Mesenchymal stem cell (in vitro differentiated cells and primary cell): ENCODE measurements at regions not wholly inside any gene's neighbourhood (a gene's known extent, or its start where the extent isn't known, plus 50 kb on each side); places are given as distances from the start of the nearest gene placed in this dataset.
"Not testable (repeated sequence)": the region's sequence is repeated elsewhere in the genome, so short reads cannot be mapped to it uniquely, and the experiment has no call there.

Source experiments
- DNase-seq: peaks from one replicate; pipeline ENCODE4 v3.0.0-alpha.2; 2013
- H2AFZ ChIP-seq: one replicate; pipeline ENCODE4 v1.6.1; 2013; ENCODE audit warnings: low read depth, mild to moderate bottlenecking, control low read depth, inconsistent platforms, low read length, moderate library complexity
- H2AK5ac ChIP-seq: 2 replicates; pipeline ENCODE4 v1.6.1; 2013; ENCODE audit warnings: low read length, moderate library complexity, mild to moderate bottlenecking, inconsistent platforms; ENCODE audit not compliant: severe bottlenecking
- H2BK120ac ChIP-seq: one replicate; pipeline ENCODE4 v1.6.1; 2013; ENCODE audit warnings: low read depth, mild to moderate bottlenecking, inconsistent platforms, low read length, moderate library complexity
- H2BK12ac ChIP-seq, 2 experiments: one replicate each; pipeline ENCODE4 v1.6.1; 2013; ENCODE audit warnings: inconsistent platforms in 2 of 2, low read length in 2 of 2, mild to moderate bottlenecking in 2 of 2, moderate library complexity in 2 of 2, control low read depth in 1 of 2
- H2BK15ac ChIP-seq: one replicate; pipeline ENCODE4 v1.6.1; 2013; ENCODE audit warnings: mild to moderate bottlenecking, low read depth, inconsistent platforms; ENCODE audit not compliant: poor library complexity, severe bottlenecking
- H2BK5ac ChIP-seq: 2 replicates; pipeline ENCODE4 v1.6.1; 2013; ENCODE audit warnings: low read depth, mild to moderate bottlenecking, low read length, control low read depth, inconsistent platforms; ENCODE audit not compliant: poor library complexity, severe bottlenecking
- H3K14ac ChIP-seq, 2 experiments: one replicate each; pipeline ENCODE4 v1.6.1; 2013; ENCODE audit warnings: inconsistent platforms in 2 of 2, low read length in 2 of 2, control low read depth in 1 of 2, mild to moderate bottlenecking in 1 of 2, moderate library complexity in 1 of 2
- H3K18ac ChIP-seq, 2 experiments: one replicate each; pipeline ENCODE4 v1.6.1; 2013; ENCODE audit warnings: inconsistent platforms in 2 of 2, low read length in 2 of 2, control low read depth in 1 of 2, low read depth in 1 of 2, mild to moderate bottlenecking in 1 of 2
- H3K23ac ChIP-seq, 2 experiments: one replicate each; pipeline ENCODE4 v1.6.1; 2013; ENCODE audit warnings: inconsistent platforms in 2 of 2, low read length in 2 of 2, mild to moderate bottlenecking in 2 of 2, moderate library complexity in 2 of 2, control low read depth in 1 of 2
- H3K27ac ChIP-seq: 2 replicates; pipeline ENCODE4 v1.5.1; 2013; ENCODE audit warnings: mild to moderate bottlenecking, moderate library complexity, low read length, control low read depth, inconsistent platforms; ENCODE audit not compliant: poor library complexity, severe bottlenecking
- H3K27me3 ChIP-seq, 2 experiments: 2 replicates each; pipeline versions ENCODE4 v1.6.1 to v1.7.0; 2013; ENCODE audit warnings: low read length in 2 of 2, mild to moderate bottlenecking in 2 of 2, moderate library complexity in 2 of 2, control low read depth in 1 of 2, inconsistent platforms in 1 of 2; ENCODE audit not compliant: control insufficient read depth in 1 of 2, insufficient read depth in 1 of 2
- H3K36me3 ChIP-seq, 2 experiments: 2 replicates each; pipeline versions ENCODE4 v1.6.1 to v1.7.0; 2013; ENCODE audit warnings: low read length in 2 of 2, control low read depth in 1 of 2, inconsistent platforms in 1 of 2, low read depth in 1 of 2, mild to moderate bottlenecking in 1 of 2; ENCODE audit not compliant: insufficient read depth in 2 of 2, control insufficient read depth in 1 of 2
- H3K4ac ChIP-seq, 2 experiments: one replicate each; pipeline ENCODE4 v1.6.1; 2013; ENCODE audit warnings: inconsistent platforms in 2 of 2, low read length in 2 of 2, mild to moderate bottlenecking in 2 of 2, moderate library complexity in 2 of 2, control low read depth in 1 of 2, low read depth in 1 of 2
- H3K4me1 ChIP-seq: 2 replicates; pipeline ENCODE4 v1.6.1; 2013; ENCODE audit warnings: low read depth, low read length, control low read depth; ENCODE audit not compliant: control insufficient read depth, insufficient read depth
- H3K4me2 ChIP-seq: 2 replicates; pipeline ENCODE4 v1.6.1; 2013; ENCODE audit warnings: low read length, mild to moderate bottlenecking, inconsistent platforms; ENCODE audit not compliant: poor library complexity, severe bottlenecking
- H3K4me3 ChIP-seq, 2 experiments: 2 replicates each; pipeline versions ENCODE4 v1.5.1 to v1.7.0; 2013; ENCODE audit warnings: low read length in 2 of 2, mild to moderate bottlenecking in 2 of 2, control low read depth in 1 of 2, low read depth in 1 of 2; ENCODE audit not compliant: insufficient read depth in 1 of 2
- H3K79me1 ChIP-seq: replicated peaks from 2 replicates; pipeline ENCODE4 v1.6.1; 2013; ENCODE audit warnings: mild to moderate bottlenecking, control low read depth, low read length, inconsistent platforms; ENCODE audit not compliant: poor library complexity, severe bottlenecking
- H3K9ac ChIP-seq: 2 replicates; pipeline ENCODE4 v1.7.0; 2013; ENCODE audit warnings: mild to moderate bottlenecking, low read length, moderate library complexity
- H3K9me3 ChIP-seq: 2 replicates; pipeline ENCODE4 v1.7.0; 2013; ENCODE audit warnings: mild to moderate bottlenecking, low read length; ENCODE audit not compliant: control insufficient read depth
- H4K8ac ChIP-seq: one replicate; pipeline ENCODE4 v1.6.1; 2013; ENCODE audit warnings: inconsistent platforms, mild to moderate bottlenecking, low read length, moderate library complexity
- H4K91ac ChIP-seq: one replicate; pipeline ENCODE4 v1.6.1; 2013; ENCODE audit warnings: mild to moderate bottlenecking, low read length, inconsistent platforms
- WGBS: methylation state at CpG from one replicate; pipeline ENCODE4 v1.1.7; 2013; ENCODE audit warnings: mixed read lengths; 5-methylcytosine and 5-hydroxymethylcytosine counted together

GRCh38 chr7:153407291-153408046 is 644.7 kb upstream of the DPP6 start:
- no peak overlapping the region for H2BK5ac ChIP-seq
- H3K9me3 ChIP-seq, result peaks cover 23% of the 10 kb centered on the region
- no peak overlapping the region for H2AFZ ChIP-seq
- no peak overlapping the region for H3K23ac ChIP-seq
- no peak overlapping the region for H3K18ac ChIP-seq
- H3K4me3 ChIP-seq, result no peak overlapping the region
- no peak overlapping the region for H3K9ac ChIP-seq
- H3K27ac ChIP-seq, result no peak overlapping the region
- H2BK12ac ChIP-seq, result no peak overlapping the region
- no peak for DNase-seq
- H3K79me1 ChIP-seq, result no peaks in the 10 kb centered on the region
- no peaks in the 10 kb centered on the region for H3K4me1 ChIP-seq
- H3K14ac ChIP-seq, result no peak overlapping the region
- H3K27me3 ChIP-seq, result no peaks in the 10 kb centered on the region
- no peaks in the 10 kb centered on the region for H3K36me3 ChIP-seq
- 57% methylated on average over 3 of the region's 4 CpGs for WGBS
- H2BK120ac ChIP-seq, result no peak overlapping the region
- no peak overlapping the region for H4K8ac ChIP-seq
- H3K4ac ChIP-seq, result no peak overlapping the region
- H2AK5ac ChIP-seq, result no peak overlapping the region
- no peak overlapping the region for H3K4me2 ChIP-seq
- no peak overlapping the region for H4K91ac ChIP-seq
- H2BK15ac ChIP-seq, result no peak overlapping the region

GRCh38 chr7:153408360-153409335 is 643.5 kb upstream of the DPP6 start:
- Histone ChIP-seq H3K4me3 (no peak overlapping the region), H2AFZ (no peak overlapping the region), H3K79me1 (no peaks in the 10 kb centered on the region), H3K23ac (no peak overlapping the region), H3K18ac (no peak overlapping the region), H2BK120ac (no peak overlapping the region), H3K4ac (no peak overlapping the region), H2BK12ac (no peak overlapping the region), H2AK5ac (no peak overlapping the region), H3K4me1 (no peaks in the 10 kb centered on the region), H2BK5ac (peak overlapping the region; percentile 31), H3K9ac (no peak overlapping the region), H3K27ac (no peak overlapping the region), H3K14ac (no peak overlapping the region), H3K9me3 (peaks cover 22% of the 10 kb centered on the region), H4K8ac (no peak overlapping the region), H4K91ac (no peak overlapping the region), H3K36me3 (no peaks in the 10 kb centered on the region), H3K4me2 (no peak overlapping the region), H2BK15ac (no peak overlapping the region), H3K27me3 (no peaks in the 10 kb centered on the region)
- no peak for DNase-seq
- WGBS, result 39% methylated on average over 1 of the region's 3 CpGs

- WGBS, result 74% methylated on average over 10 of the region's 10 CpGs
Measured at GRCh38 chr7:153409567-153410342, 642.4 kb upstream of the DPP6 start.

More at GRCh38 chr7:153409567-153410342, 642.4 kb upstream of the DPP6 start:
- not testable (repeated sequence) for H3K79me1 ChIP-seq, H2BK120ac ChIP-seq, H2BK12ac ChIP-seq, H3K9ac ChIP-seq, H2AK5ac ChIP-seq, H4K8ac ChIP-seq, H3K4me3 ChIP-seq, H3K27ac ChIP-seq, H3K23ac ChIP-seq, H2AFZ ChIP-seq, DNase-seq, H3K18ac ChIP-seq, H3K14ac ChIP-seq, H3K4ac ChIP-seq, H2BK15ac ChIP-seq, H3K4me2 ChIP-seq, H2BK5ac ChIP-seq, H4K91ac ChIP-seq, H3K36me3 ChIP-seq, H3K4me1 ChIP-seq, H3K27me3 ChIP-seq
- peaks cover 22% of the 10 kb centered on the region for H3K9me3 ChIP-seq
